Endothelial cell of umbilical vein (primary cell): ENCODE measurements at regions not wholly inside any gene's neighbourhood (a gene's known extent, or its start where the extent isn't known, plus 50 kb on each side); places are given as distances from the start of the nearest gene placed in this dataset.

ENCODE experiments used
- BruUV-seq: library from RNA; stranded (reverse); fragments of 400-500 nt; replicated peaks from 2 replicates; lab custom pipeline; 2021; lab: Mats Ljungman, UMichigan
- CTCF ChIA-PET: fragments of 300-600, 350-600 bp; sonication (Branson Sonifier 250); formaldehyde crosslinking; loops from one replicate; lab custom pipeline; 2021; ENCODE audit warnings: antibody characterized with exemption, inconsistent platforms; lab: Charles Lee
- POLR2A ChIA-PET: fragments of 300-600, 350-600 bp; sonication (Branson Sonifier 250); formaldehyde crosslinking; loops from one replicate; lab custom pipeline; 2021; ENCODE audit warnings: antibody characterized with exemption, inconsistent platforms; lab: Charles Lee
- DNase-seq: peaks from one replicate; pipeline ENCODE4 v3.0.0-alpha.2; 2011; ENCODE audit warnings: low read depth, low spot score
- FAIRE-seq: peaks from 2 replicates; lab custom pipeline; 2011; peaks lifted over from hg19 to GRCh38; lab: Jason Lieb, UNC
- H2AFZ ChIP-seq: 2 replicates; pipeline ENCODE4 v1.6.0; 2012; ENCODE audit warnings: low read depth, low read length, control low read depth, inconsistent platforms
- H3K27ac ChIP-seq: 2 replicates; pipeline ENCODE4 v1.5.1; 2011; ENCODE audit warnings: low read depth, mild to moderate bottlenecking, control low read depth, low read length, moderate library complexity; ENCODE audit not compliant: insufficient read depth
- H3K27me3 ChIP-seq, 2 experiments: 2 replicates each; pipeline versions ENCODE4 v1.6.0 to v1.6.1; 2011; ENCODE audit warnings: low read length in 2 of 2, mixed read lengths in 1 of 2; ENCODE audit not compliant: control insufficient read depth in 2 of 2, insufficient read depth in 2 of 2
- H3K36me3 ChIP-seq, 2 experiments: 2 replicates in 1 of 2; 3 replicates in 1 of 2; pipeline ENCODE4 v1.5.1; 2011; ENCODE audit warnings: low read length in 2 of 2, mild to moderate bottlenecking in 1 of 2, moderate library complexity in 1 of 2; ENCODE audit not compliant: control insufficient read depth in 2 of 2, insufficient read depth in 2 of 2; ENCODE audit errors: extremely low read depth in 1 of 2
- H3K4me1 ChIP-seq: 3 replicates; pipeline ENCODE4 v1.5.1; 2011; ENCODE audit warnings: mild to moderate bottlenecking, low read length; ENCODE audit not compliant: control insufficient read depth, insufficient read depth; ENCODE audit errors: extremely low read depth
- H3K4me2 ChIP-seq: 2 replicates; pipeline ENCODE4 v1.6.1; 2011; ENCODE audit warnings: low read length, control low read depth, mixed read lengths; ENCODE audit not compliant: insufficient read depth
- H3K4me3 ChIP-seq, 3 experiments: fragments of 200-600 bp in 1 of 3; sonication (generic), shearing (Covaris generic) in 1 of 3; replicated peaks in 1 of 3; 2 replicates each; pipeline ENCODE4 v1.5.1; 2011 to 2016; ENCODE audit warnings: control low read depth in 3 of 3, low read length in 3 of 3, mild to moderate bottlenecking in 2 of 3, inconsistent platforms in 1 of 3, low read depth in 1 of 3, moderate library complexity in 1 of 3; ENCODE audit not compliant: insufficient read depth in 1 of 3
- H3K79me2 ChIP-seq: 2 replicates; pipeline ENCODE4 v1.6.0; 2012; ENCODE audit warnings: low read length, inconsistent platforms; ENCODE audit not compliant: control insufficient read depth, insufficient read depth
- H3K9ac ChIP-seq: replicated peaks from 2 replicates; pipeline ENCODE3; 2011; ENCODE audit warnings: low read length, control low read depth; ENCODE audit not compliant: insufficient read depth; ENCODE audit errors: extremely low read depth
- H3K9me1 ChIP-seq: replicated peaks from 3 replicates; pipeline ENCODE4 v1.6.0; 2011; ENCODE audit warnings: mild to moderate bottlenecking, low read length; ENCODE audit not compliant: control insufficient read depth, insufficient read depth; ENCODE audit errors: extremely low read depth
- H3K9me3 ChIP-seq: replicated peaks from 2 replicates; pipeline ENCODE4 v1.5.1; 2012; ENCODE audit warnings: low read length, inconsistent platforms; ENCODE audit not compliant: control insufficient read depth, insufficient read depth
- H4K20me1 ChIP-seq: replicated peaks from 2 replicates; pipeline ENCODE3; 2011; ENCODE audit warnings: mild to moderate bottlenecking, low read length; ENCODE audit not compliant: control insufficient read depth, insufficient read depth; ENCODE audit errors: extremely low read depth
- CTCF ChIP-seq, 2 donors: IDR thresholded peaks; 1 replicate in 1 of 2; 2 replicates in 1 of 2; pipeline ENCODE4 v1.5.1; 2011; ENCODE audit warnings: low read length in 2 of 2, mild to moderate bottlenecking in 2 of 2, moderate library complexity in 2 of 2, control low read depth in 1 of 2, inconsistent platforms in 1 of 2, low read depth in 1 of 2; ENCODE audit not compliant: insufficient read depth in 1 of 2; ENCODE audit errors: extremely low read depth in 1 of 2
- EZH2 ChIP-seq: IDR thresholded peaks from 2 replicates; pipeline ENCODE4 v1.6.1; 2012; ENCODE audit warnings: borderline replicate concordance, low read depth, mild to moderate bottlenecking, moderate library complexity, low read length, inconsistent platforms; ENCODE audit not compliant: severe bottlenecking
- FOS ChIP-seq: IDR thresholded peaks from 2 replicates; pipeline ENCODE4 v1.6.1; 2011; ENCODE audit warnings: mild to moderate bottlenecking, low read length, moderate library complexity, borderline replicate concordance; ENCODE audit not compliant: insufficient read depth
- GATA2 ChIP-seq: IDR thresholded peaks from 2 replicates; pipeline ENCODE4 v1.7.0; 2011; ENCODE audit warnings: low read depth, mild to moderate bottlenecking, moderate library complexity, mixed read lengths, low read length; ENCODE audit not compliant: insufficient read length, insufficient read depth
- JUN ChIP-seq: IDR thresholded peaks from 2 replicates; pipeline ENCODE4 v1.6.1; 2011; ENCODE audit warnings: borderline replicate concordance, low read depth; ENCODE audit not compliant: insufficient read length, insufficient read depth
- MYC ChIP-seq: IDR thresholded peaks from one replicate; pipeline ENCODE4 v1.6.1; 2011; ENCODE audit warnings: mild to moderate bottlenecking, low read depth, low read length
- POLR2A ChIP-seq: IDR thresholded peaks from 2 replicates; pipeline ENCODE4 v1.6.1; 2012; ENCODE audit warnings: low read depth, mild to moderate bottlenecking, control low read depth, low read length
- POLR2AphosphoS5 ChIP-seq: IDR thresholded peaks from 2 replicates; pipeline ENCODE4 v1.6.1; 2012; ENCODE audit warnings: low read depth, mild to moderate bottlenecking, control low read depth, low read length, moderate library complexity; ENCODE audit not compliant: insufficient read depth
- dilution Hi-C: fragments of 300-500 bp; cut with MboI; formaldehyde crosslinking; loops from one replicate; pipeline ENCODE4 v1.15.0; 2019; ENCODE audit warnings: low sequenced_read_pairs; ENCODE audit not compliant: extremely low pct_ligation_motif_present
- intact Hi-C: fragments of 100-400 bp; cut with micrococcal nuclease; formaldehyde crosslinking; loops from one replicate; pipeline ENCODE4 v1.10.0; 2022
- TF ChIP-seq, protein P1 (sequence below): IDR thresholded peaks from 2 replicates; pipeline ENCODE4 v1.6.1; 2011; ENCODE audit not compliant: insufficient read depth, insufficient read length

GRCh38 chr2:6381326-6381725 is 484.4 kb downstream of the CMPK2 start:
- dilution Hi-C loops (no loop called here), intact Hi-C loops (no loop called here)
- Histone ChIP-seq H3K4me1 (no peaks in the 10 kb centered on the region), H3K4me3 (no peak overlapping the region), H3K79me2 (no peaks in the 10 kb centered on the region), H3K4me2 (no peak overlapping the region), H3K9ac (no peak overlapping the region), H3K36me3 (no peaks in the 10 kb centered on the region), H3K9me3 (no peaks in the 10 kb centered on the region), H2AFZ (no peak overlapping the region), H3K27ac (no peak overlapping the region), H4K20me1 (no peaks in the 10 kb centered on the region), H3K9me1 (no peaks in the 10 kb centered on the region), H3K27me3 (no peaks in the 10 kb centered on the region)
- POLR2A ChIA-PET: no interaction called here
- CTCF ChIA-PET: no interaction called here
- BruUV-seq: no TSS peak
- no peak for FAIRE-seq
- no peak for DNase-seq
- no peak for TF ChIP-seq POLR2A
- no peak for TF ChIP-seq FOS
- no peak for TF ChIP-seq GATA2
- TF ChIP-seq, protein P1, sequence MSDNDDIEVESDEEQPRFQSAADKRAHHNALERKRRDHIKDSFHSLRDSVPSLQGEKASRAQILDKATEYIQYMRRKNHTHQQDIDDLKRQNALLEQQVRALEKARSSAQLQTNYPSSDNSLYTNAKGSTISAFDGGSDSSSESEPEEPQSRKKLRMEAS: no peak
- no peak for TF ChIP-seq MYC

DNA sequence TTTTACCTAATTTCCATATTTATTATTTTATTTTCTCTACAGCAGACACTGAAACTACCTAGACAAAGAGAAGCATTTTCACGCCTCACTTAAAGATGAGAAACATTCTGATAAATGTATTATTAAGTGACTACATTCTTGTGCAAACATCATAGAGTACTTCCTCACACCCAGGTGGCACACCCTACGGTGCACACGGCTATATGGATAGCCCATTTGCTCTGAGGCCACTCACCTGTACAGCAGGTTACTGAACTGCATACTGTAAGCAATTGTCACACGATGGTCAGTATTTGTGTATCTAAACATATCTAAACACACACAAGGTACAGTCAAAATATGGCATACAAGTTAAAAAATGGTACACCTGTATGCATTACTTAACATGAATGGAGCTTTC is 481.4 kb downstream of the CMPK2 start:
- ChIA-PET CTCF (no interaction called here), POLR2A (no interaction called here)
- TF ChIP-seq CTCF (IDR thresholded peaks at IDR 0.05; ENCODE audit: extremely low read depth in 1 of 2, insufficient read depth in 1 of 2, low read depth in 1 of 2, low read length in 2 of 2) (no peak), GATA2 (no peak), JUN (no peak), POLR2AphosphoS5 (no peak), MYC (no peak), POLR2A (no peak), EZH2 (no peak), FOS (no peak)
- TF ChIP-seq, protein P1: no peak
- Histone ChIP-seq H3K27me3 (no peaks in the 10 kb centered on the region), H3K27ac (no peak overlapping the region), H3K9me1 (no peaks in the 10 kb centered on the region), H3K79me2 (no peaks in the 10 kb centered on the region), H4K20me1 (no peaks in the 10 kb centered on the region), H3K9me3 (no peaks in the 10 kb centered on the region), H3K4me2 (no peak overlapping the region), H3K36me3 (no peaks in the 10 kb centered on the region), H3K9ac (no peak overlapping the region), H3K4me1 (no peaks in the 10 kb centered on the region), H2AFZ (no peak overlapping the region), H3K4me3 (no peak overlapping the region)
- intact Hi-C loops: no loop called here
- dilution Hi-C loops: no loop called here
- BruUV-seq: no TSS peak
- DNase-seq (no peak), FAIRE-seq (no peak)
